GM18873 (cell line): ENCODE measurements at regions not wholly inside any gene's neighbourhood (a gene's known extent, or its start where the extent isn't known, plus 50 kb on each side); places are given as distances from the start of the nearest gene placed in this dataset.

Source experiments
- ATAC-seq: cut with Tn5 transposase; IDR thresholded peaks from one replicate; pipeline ENCODE4 v1.9.1; 2021; ENCODE audit warnings: mild to moderate bottlenecking, moderate library complexity, moderate number of reproducible peaks; ENCODE audit not compliant: unreplicated experiment, low FRiP score

- ATAC-seq, result no peak
Observed at GRCh38 chr2:198456418-198456817, 652.0 kb downstream of the PLCL1 start.

GRCh38 chr2:198453866-198454265 lies 649.5 kb downstream of the PLCL1 start:
- no peak for ATAC-seq

GRCh38 chr2:198452327-198452726 lies 647.9 kb downstream of the PLCL1 start:
- no peak for ATAC-seq

- no peak for ATAC-seq
Observed at GRCh38 chr2:198448789-198449188, 644.4 kb downstream of the PLCL1 start.

- ATAC-seq, result no peak
Observed at GRCh38 chr2:198444800-198445287, 640.5 kb downstream of the PLCL1 start.

- ATAC-seq, result no peak
Observed at GRCh38 chr2:198441901-198442300, 637.5 kb downstream of the PLCL1 start.

- ATAC-seq, result no peak
Observed at GRCh38 chr2:198441246-198441645, 636.9 kb downstream of the PLCL1 start.

GRCh38 chr2:198440833-198441232 lies 636.4 kb downstream of the PLCL1 start:
- no peak for ATAC-seq

GRCh38 chr2:198438331-198438730 lies 633.9 kb downstream of the PLCL1 start:
- ATAC-seq, result no peak

GRCh38 chr2:198424112-198424511 lies 619.7 kb downstream of the PLCL1 start:
- ATAC-seq, result no peak

- ATAC-seq, result no peak
Observed at GRCh38 chr2:198417836-198418235, 613.4 kb downstream of the PLCL1 start.

- ATAC-seq, result no peak
Observed at GRCh38 chr2:198414976-198415375, 610.6 kb downstream of the PLCL1 start.

- no peak for ATAC-seq
Observed at GRCh38 chr2:198411936-198412335, 607.5 kb downstream of the PLCL1 start.

GRCh38 chr2:198408171-198408570 lies 603.8 kb downstream of the PLCL1 start:
- no peak for ATAC-seq

GRCh38 chr2:198405311-198405710 lies 600.9 kb downstream of the PLCL1 start:
- no peak for ATAC-seq

GRCh38 chr2:198401644-198402043 lies 597.3 kb downstream of the PLCL1 start:
- no peak for ATAC-seq

GRCh38 chr2:198400999-198401398 lies 596.6 kb downstream of the PLCL1 start:
- no peak for ATAC-seq

- no peak for ATAC-seq
Observed at GRCh38 chr2:198394208-198394607, 589.8 kb downstream of the PLCL1 start.

GRCh38 chr2:198390670-198391069 lies 586.3 kb downstream of the PLCL1 start:
- ATAC-seq, result no peak

GRCh38 chr2:198387677-198388076 lies 583.3 kb downstream of the PLCL1 start:
- no peak for ATAC-seq

GRCh38 chr2:198385856-198386255 lies 581.5 kb downstream of the PLCL1 start:
- no peak for ATAC-seq

GRCh38 chr2:198385326-198385725 lies 580.9 kb downstream of the PLCL1 start:
- no peak for ATAC-seq

- no peak for ATAC-seq
Observed at GRCh38 chr2:198383392-198383791, 579.0 kb downstream of the PLCL1 start.
